ENCODE measurements at regions not wholly inside any gene's neighbourhood (a gene's known extent, or its start where the extent isn't known, plus 50 kb on each side); places are given as distances from the start of the nearest gene placed in this dataset.

GRCh38 chr3:148631124-148631903 lies 66.4 kb upstream of the AGTR1 start:
- Histone ChIP-seq H3K27me3 (replicated peaks in 1 of 7) (no peaks in the 10 kb centered on the region), H3K27ac (no peak overlapping the region), H3K4me1 (no peaks in the 10 kb centered on the region), H3K4me3 (no peak overlapping the region), H3K36me3 (no peaks in the 10 kb centered on the region), H3K9me3 (peaks cover 0 to 33% (median 15%) of the 10 kb centered on the region in 8 donors)
- DNase-seq, result no peak
- intact Hi-C loops (cut with DNase I; ENCODE audit: low total_unique reads), result no loop called here
- no peak for TF ChIP-seq POLR2AphosphoS5 (IDR thresholded peaks at IDR 0.05)
- no peak for TF ChIP-seq POLR2A (IDR thresholded peaks at IDR 0.05)
- no peak for TF ChIP-seq CTCF (IDR thresholded peaks at IDR 0.05 in 8 of 11, conservative IDR thresholded peaks at IDR 0.05 in 3 of 11)
- WGBS, 5 donors, result 68 to 83% (median 72%) methylated on average over 6 of the region's 6 CpGs

- 50 to 58% (median 54%) methylated on average over 2 of the region's 2 CpGs for WGBS, 5 donors
- H3K27ac ChIP-seq, result no peak overlapping the region
- H3K27me3 ChIP-seq (replicated peaks in 1 of 7), result no peaks in the 10 kb centered on the region
- no peaks in the 10 kb centered on the region for H3K36me3 ChIP-seq
- no peaks in the 10 kb centered on the region for H3K9me3 ChIP-seq
- no peak for DNase-seq
- H3K4me3 ChIP-seq, result no peak overlapping the region
- H3K4me1 ChIP-seq, result peaks cover 0 to 4% (median 0%) of the 10 kb centered on the region in 6 donors
- intact Hi-C loops (cut with DNase I; ENCODE audit: low total_unique reads), result no loop called here
- TF ChIP-seq CTCF (IDR thresholded peaks at IDR 0.05 in 8 of 11, conservative IDR thresholded peaks at IDR 0.05 in 3 of 11), result no peak
- no peak for TF ChIP-seq POLR2A (IDR thresholded peaks at IDR 0.05)
- no peak for TF ChIP-seq POLR2AphosphoS5 (IDR thresholded peaks at IDR 0.05)
These were observed 56.0 kb upstream of the AGTR1 start for GRCh38 chr3:148641722-148642121.

- intact Hi-C loops (cut with DNase I; ENCODE audit: low total_unique reads), result no loop called here
- TF ChIP-seq POLR2AphosphoS5 (IDR thresholded peaks at IDR 0.05) (no peak), POLR2A (IDR thresholded peaks at IDR 0.05) (no peak), CTCF (IDR thresholded peaks at IDR 0.05 in 8 of 11, conservative IDR thresholded peaks at IDR 0.05 in 3 of 11) (no peak)
- Histone ChIP-seq H3K27ac (no peak overlapping the region), H3K27me3 (replicated peaks in 1 of 7) (no peaks in the 10 kb centered on the region), H3K36me3 (no peaks in the 10 kb centered on the region), H3K9me3 (no peaks in the 10 kb centered on the region), H3K4me3 (no peak overlapping the region), H3K4me1 (peaks cover 0 to 4% (median 0%) of the 10 kb centered on the region in 6 donors)
- DNase-seq, result no peak
These were observed 55.5 kb upstream of the AGTR1 start for GRCh38 chr3:148642214-148642613.

- Histone ChIP-seq H3K27ac (peak overlapping the region in 2 of 8 donors; percentile 19 to 32), H3K4me1 (peaks cover 0 to 4% (median 0%) of the 10 kb centered on the region in 6 donors), H3K4me3 (no peak overlapping the region), H3K9me3 (no peaks in the 10 kb centered on the region), H3K36me3 (no peaks in the 10 kb centered on the region), H3K27me3 (replicated peaks in 1 of 7) (no peaks in the 10 kb centered on the region)
- no peak for DNase-seq
- intact Hi-C loops (cut with DNase I; ENCODE audit: low total_unique reads), result no loop called here
- TF ChIP-seq POLR2A (IDR thresholded peaks at IDR 0.05) (no peak), CTCF (IDR thresholded peaks at IDR 0.05 in 8 of 11, conservative IDR thresholded peaks at IDR 0.05 in 3 of 11) (no peak), POLR2AphosphoS5 (IDR thresholded peaks at IDR 0.05) (no peak)
- WGBS, 5 donors, result 83 to 88% (median 85%) methylated on average over 2 of the region's 2 CpGs
These were observed 55.1 kb upstream of the AGTR1 start for GRCh38 chr3:148642616-148643015.
